ENCODE measurements at regions not wholly inside any gene's neighbourhood (a gene's known extent, or its start where the extent isn't known, plus 50 kb on each side); places are given as distances from the start of the nearest gene placed in this dataset.

DNA sequence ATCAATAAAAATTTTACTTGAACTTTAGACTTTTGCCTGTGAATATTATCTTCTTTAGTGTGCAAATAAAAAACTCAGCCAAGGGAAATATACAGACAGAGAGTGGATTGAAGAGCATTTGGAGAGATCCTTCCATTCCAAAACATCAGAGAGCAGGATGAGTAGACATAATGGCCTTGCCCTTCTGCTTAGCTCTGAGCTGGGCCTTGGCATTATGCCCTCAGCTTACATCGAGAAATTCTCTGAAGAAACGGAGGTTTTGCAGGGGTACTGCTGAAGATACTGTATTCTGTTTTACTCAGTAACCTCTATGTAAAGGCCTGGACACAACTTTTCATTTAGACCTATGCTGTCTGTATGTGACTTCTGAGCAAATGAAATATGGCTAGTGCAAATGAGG is 317.4 kb downstream of the STIM2 start (continued):
- TF ChIP-seq, protein P1, sequence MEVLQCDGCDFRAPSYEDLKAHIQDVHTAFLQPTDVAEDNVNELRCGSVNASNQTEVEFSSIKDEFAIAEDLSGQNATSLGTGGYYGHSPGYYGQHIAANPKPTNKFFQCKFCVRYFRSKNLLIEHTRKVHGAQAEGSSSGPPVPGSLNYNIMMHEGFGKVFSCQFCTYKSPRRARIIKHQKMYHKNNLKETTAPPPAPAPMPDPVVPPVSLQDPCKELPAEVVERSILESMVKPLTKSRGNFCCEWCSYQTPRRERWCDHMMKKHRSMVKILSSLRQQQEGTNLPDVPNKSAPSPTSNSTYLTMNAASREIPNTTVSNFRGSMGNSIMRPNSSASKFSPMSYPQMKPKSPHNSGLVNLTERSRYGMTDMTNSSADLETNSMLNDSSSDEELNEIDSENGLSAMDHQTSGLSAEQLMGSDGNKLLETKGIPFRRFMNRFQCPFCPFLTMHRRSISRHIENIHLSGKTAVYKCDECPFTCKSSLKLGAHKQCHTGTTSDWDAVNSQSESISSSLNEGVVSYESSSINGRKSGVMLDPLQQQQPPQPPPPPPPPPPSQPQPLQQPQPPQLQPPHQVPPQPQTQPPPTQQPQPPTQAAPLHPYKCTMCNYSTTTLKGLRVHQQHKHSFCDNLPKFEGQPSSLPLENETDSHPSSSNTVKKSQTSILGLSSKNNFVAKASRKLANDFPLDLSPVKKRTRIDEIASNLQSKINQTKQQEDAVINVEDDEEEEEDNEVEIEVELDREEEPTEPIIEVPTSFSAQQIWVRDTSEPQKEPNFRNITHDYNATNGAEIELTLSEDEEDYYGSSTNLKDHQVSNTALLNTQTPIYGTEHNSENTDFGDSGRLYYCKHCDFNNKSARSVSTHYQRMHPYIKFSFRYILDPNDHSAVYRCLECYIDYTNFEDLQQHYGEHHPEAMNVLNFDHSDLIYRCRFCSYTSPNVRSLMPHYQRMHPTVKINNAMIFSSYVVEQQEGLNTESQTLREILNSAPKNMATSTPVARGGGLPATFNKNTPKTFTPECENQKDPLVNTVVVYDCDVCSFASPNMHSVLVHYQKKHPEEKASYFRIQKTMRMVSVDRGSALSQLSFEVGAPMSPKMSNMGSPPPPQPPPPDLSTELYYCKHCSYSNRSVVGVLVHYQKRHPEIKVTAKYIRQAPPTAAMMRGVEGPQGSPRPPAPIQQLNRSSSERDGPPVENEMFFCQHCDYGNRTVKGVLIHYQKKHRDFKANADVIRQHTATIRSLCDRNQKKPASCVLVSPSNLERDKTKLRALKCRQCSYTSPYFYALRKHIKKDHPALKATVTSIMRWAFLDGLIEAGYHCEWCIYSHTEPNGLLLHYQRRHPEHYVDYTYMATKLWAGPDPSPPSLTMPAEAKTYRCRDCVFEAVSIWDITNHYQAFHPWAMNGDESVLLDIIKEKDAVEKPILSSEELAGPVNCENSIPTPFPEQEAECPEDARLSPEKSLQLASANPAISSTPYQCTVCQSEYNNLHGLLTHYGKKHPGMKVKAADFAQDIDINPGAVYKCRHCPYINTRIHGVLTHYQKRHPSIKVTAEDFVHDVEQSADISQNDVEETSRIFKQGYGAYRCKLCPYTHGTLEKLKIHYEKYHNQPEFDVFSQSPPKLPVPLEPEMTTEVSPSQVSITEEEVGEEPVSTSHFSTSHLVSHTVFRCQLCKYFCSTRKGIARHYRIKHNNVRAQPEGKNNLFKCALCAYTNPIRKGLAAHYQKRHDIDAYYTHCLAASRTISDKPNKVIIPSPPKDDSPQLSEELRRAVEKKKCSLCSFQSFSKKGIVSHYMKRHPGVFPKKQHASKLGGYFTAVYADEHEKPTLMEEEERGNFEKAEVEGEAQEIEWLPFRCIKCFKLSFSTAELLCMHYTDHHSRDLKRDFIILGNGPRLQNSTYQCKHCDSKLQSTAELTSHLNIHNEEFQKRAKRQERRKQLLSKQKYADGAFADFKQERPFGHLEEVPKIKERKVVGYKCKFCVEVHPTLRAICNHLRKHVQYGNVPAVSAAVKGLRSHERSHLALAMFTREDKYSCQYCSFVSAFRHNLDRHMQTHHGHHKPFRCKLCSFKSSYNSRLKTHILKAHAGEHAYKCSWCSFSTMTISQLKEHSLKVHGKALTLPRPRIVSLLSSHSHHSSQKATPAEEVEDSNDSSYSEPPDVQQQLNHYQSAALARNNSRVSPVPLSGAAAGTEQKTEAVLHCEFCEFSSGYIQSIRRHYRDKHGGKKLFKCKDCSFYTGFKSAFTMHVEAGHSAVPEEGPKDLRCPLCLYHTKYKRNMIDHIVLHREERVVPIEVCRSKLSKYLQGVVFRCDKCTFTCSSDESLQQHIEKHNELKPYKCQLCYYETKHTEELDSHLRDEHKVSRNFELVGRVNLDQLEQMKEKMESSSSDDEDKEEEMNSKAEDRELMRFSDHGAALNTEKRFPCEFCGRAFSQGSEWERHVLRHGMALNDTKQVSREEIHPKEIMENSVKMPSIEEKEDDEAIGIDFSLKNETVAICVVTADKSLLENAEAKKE (CRISPR knock-in tag; IDR thresholded peaks at IDR 0.05): no peak
- no peak for TF ChIP-seq EZH2phosphoT487 (IDR thresholded peaks at IDR 0.05; ENCODE audit: unreplicated experiment)

DNA sequence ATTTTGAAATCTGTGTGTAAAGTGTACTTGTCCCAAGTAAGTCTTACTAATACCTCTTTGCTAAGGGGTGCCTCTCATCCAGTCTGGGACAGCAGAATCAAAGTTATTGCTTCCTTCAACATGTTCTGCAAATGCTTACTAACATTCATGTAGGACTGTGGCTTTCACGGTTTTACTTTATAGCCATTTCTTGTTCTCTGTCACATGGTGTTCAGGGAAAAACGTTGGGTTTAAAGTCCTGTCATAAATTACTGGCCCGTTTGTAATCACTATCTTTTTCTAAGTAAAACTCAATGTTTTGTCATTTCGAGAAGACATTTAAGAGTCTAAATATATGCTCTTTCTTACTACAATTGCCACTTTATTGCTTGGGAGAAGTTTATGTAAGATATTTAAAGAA is 321.1 kb downstream of the STIM2 start:
- Histone ChIP-seq H2AFZ (0 out of 2 replicates have a peak overlapping the region, but pooled peaks have one; percentile 48), H3K79me2 (replicated peaks; ENCODE audit: insufficient read depth) (no peaks in the 10 kb centered on the region), H3K4me3 (no peak overlapping the region), H4K20me1 (replicated peaks; ENCODE audit: insufficient read depth) (no peaks in the 10 kb centered on the region), H3K4me2 (no peak overlapping the region), H3K9me2 (ENCODE audit: insufficient read depth) (no peaks in the 10 kb centered on the region), H3K36me3 (ENCODE audit: insufficient read depth) (no peaks in the 10 kb centered on the region), H3K27ac (ENCODE audit: low read depth) (no peak overlapping the region), H3K4me1 (ENCODE audit: insufficient read depth) (no peaks in the 10 kb centered on the region), H3K27me3 (ENCODE audit: insufficient read depth) (no peaks in the 10 kb centered on the region), H3F3A (replicated peaks; ENCODE audit: low read depth) (no peaks in the 10 kb centered on the region)
- no peaks in the 10 kb centered on the region for H3K27me3 Mint-ChIP-seq (ENCODE audit: insufficient read depth, low read depth, poor library complexity)
- ATAC-seq: no peak
- TF ChIP-seq EZH2 (IDR thresholded peaks at IDR 0.05; ENCODE audit: low read depth, unreplicated experiment): no peak
- no peak for TF ChIP-seq JUNB (IDR thresholded peaks at IDR 0.05; ENCODE audit: unreplicated experiment)
- no peak for TF ChIP-seq NANOG (IDR thresholded peaks at IDR 0.05; ENCODE audit: borderline replicate concordance)
- H3K4me1 Mint-ChIP-seq: peaks cover 2% of the 10 kb centered on the region; the same call in 1 of the 3 replicates
- H3K27ac Mint-ChIP-seq: no peak overlapping the region
- no peak for DNase-seq (ENCODE audit: low spot score)
- H3K9me3 Mint-ChIP-seq: no peaks in the 10 kb centered on the region
- no peak overlapping the region for H3K4me3 Mint-ChIP-seq
- no peaks in the 10 kb centered on the region for H3K36me3 Mint-ChIP-seq (ENCODE audit: low read depth)

DNA sequence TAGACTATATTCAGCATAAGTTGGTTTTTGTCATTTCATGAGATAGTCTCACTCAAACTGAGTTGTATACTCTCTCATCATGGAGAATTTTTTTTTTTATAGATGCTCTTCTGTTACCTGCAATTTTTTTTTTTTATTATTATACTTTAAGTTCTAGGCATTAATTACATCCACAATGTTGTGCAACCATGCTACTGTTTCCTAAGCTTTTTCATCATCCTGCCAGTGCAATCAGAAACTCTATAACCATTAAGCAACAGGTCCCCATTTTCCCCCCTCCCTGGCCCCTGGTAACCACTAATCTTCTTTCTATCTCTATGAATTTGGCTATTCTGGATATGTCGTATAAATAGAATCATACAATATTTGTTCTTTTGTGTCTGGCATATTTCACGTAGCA is 321.6 kb downstream of the STIM2 start:
- no peaks in the 10 kb centered on the region for H3K4me1 ChIP-seq (ENCODE audit: insufficient read depth)
- DNase-seq (ENCODE audit: low spot score) (no peak), ATAC-seq (no peak)
- no peaks in the 10 kb centered on the region for H4K20me1 ChIP-seq (replicated peaks; ENCODE audit: insufficient read depth)
- H3K27me3 ChIP-seq (ENCODE audit: insufficient read depth): no peaks in the 10 kb centered on the region
- H3K9me3 Mint-ChIP-seq: no peaks in the 10 kb centered on the region
- no peaks in the 10 kb centered on the region for H3K79me2 ChIP-seq (replicated peaks; ENCODE audit: insufficient read depth)
- H3K4me3 Mint-ChIP-seq: no peak overlapping the region
- no peaks in the 10 kb centered on the region for H3K27me3 Mint-ChIP-seq (ENCODE audit: insufficient read depth, low read depth, poor library complexity)
- H3K4me2 ChIP-seq: no peak overlapping the region
- no peaks in the 10 kb centered on the region for H3K36me3 Mint-ChIP-seq (ENCODE audit: low read depth)
- H3K36me3 ChIP-seq (ENCODE audit: insufficient read depth): no peaks in the 10 kb centered on the region
- H3K4me1 Mint-ChIP-seq: no peaks in the 10 kb centered on the region
- no peak overlapping the region for H2AFZ ChIP-seq
- no peak overlapping the region for H3K27ac ChIP-seq (ENCODE audit: low read depth)
- no peak overlapping the region for H3K27ac Mint-ChIP-seq
- TF ChIP-seq EZH2 (IDR thresholded peaks at IDR 0.05; ENCODE audit: low read depth, unreplicated experiment): no peak
- TF ChIP-seq STAT1 (IDR thresholded peaks at IDR 0.05; ENCODE audit: unreplicated experiment): no peak
- TF ChIP-seq ZNF114 (CRISPR knock-in tag; IDR thresholded peaks at IDR 0.05): no peak
- H3F3A ChIP-seq (replicated peaks; ENCODE audit: low read depth): no peaks in the 10 kb centered on the region
- H3K9me2 ChIP-seq (ENCODE audit: insufficient read depth): no peaks in the 10 kb centered on the region
- no peak overlapping the region for H3K4me3 ChIP-seq
